Renal cortical epithelial cell (primary cell): ENCODE measurements at regions not wholly inside any gene's neighbourhood (a gene's known extent, or its start where the extent isn't known, plus 50 kb on each side); places are given as distances from the start of the nearest gene placed in this dataset.
A peak's percentile ranks its signal among the peaks of the same experiment; 100 is the strongest.
"Not testable (repeated sequence)": the region's sequence is repeated elsewhere in the genome, so short reads cannot be mapped to it uniquely, and the experiment has no call there.

ENCODE experiments used
- DNase-seq: peaks from one replicate; pipeline ENCODE4 v3.0.0-alpha.2; 2011; ENCODE audit warnings: low read depth

GRCh38 chrX:137646472-137646871 lies 80.5 kb downstream of the ZIC3 start:
- DNase-seq: no peak

- no peak for DNase-seq
Observed at GRCh38 chrX:137651647-137652046, 85.7 kb downstream of the ZIC3 start.

- no peak for DNase-seq
Observed at GRCh38 chrX:137652086-137652485, 86.2 kb downstream of the ZIC3 start.

- no peak for DNase-seq
Observed at GRCh38 chrX:137654481-137654880, 88.6 kb downstream of the ZIC3 start.

GRCh38 chrX:137667776-137668175 lies 101.8 kb downstream of the ZIC3 start:
- DNase-seq: no peak

- no peak for DNase-seq
Observed at GRCh38 chrX:137684591-137684990, 118.7 kb downstream of the ZIC3 start.

- no peak for DNase-seq
Observed at GRCh38 chrX:137695417-137695816, 129.5 kb downstream of the ZIC3 start.

GRCh38 chrX:137707348-137707747 lies 141.4 kb downstream of the ZIC3 start:
- DNase-seq: no peak

- DNase-seq: no peak
Observed at GRCh38 chrX:137742846-137743245, 176.9 kb downstream of the ZIC3 start.

GRCh38 chrX:137743414-137743813 lies 177.5 kb downstream of the ZIC3 start:
- DNase-seq: no peak

- no peak for DNase-seq
Observed at GRCh38 chrX:137746289-137746688, 180.4 kb downstream of the ZIC3 start.

- DNase-seq: no peak
Observed at GRCh38 chrX:137747244-137748043, 181.5 kb downstream of the ZIC3 start.

- no peak for DNase-seq
Observed at GRCh38 chrX:137748827-137749226, 182.9 kb downstream of the ZIC3 start.

- no peak for DNase-seq
Observed at GRCh38 chrX:137749246-137749645, 183.3 kb downstream of the ZIC3 start.

GRCh38 chrX:137771537-137771936 lies 205.6 kb downstream of the ZIC3 start:
- DNase-seq: no peak

GRCh38 chrX:137792214-137792613 lies 226.3 kb downstream of the ZIC3 start:
- no peak for DNase-seq

- DNase-seq: not testable (repeated sequence)
Observed at GRCh38 chrX:137797926-137798325, 232.0 kb downstream of the ZIC3 start.

- no peak for DNase-seq
Observed at GRCh38 chrX:137823257-137823656, 257.3 kb downstream of the ZIC3 start.

GRCh38 chrX:137847376-137847775 lies 281.4 kb downstream of the ZIC3 start:
- no peak for DNase-seq

GRCh38 chrX:137848266-137848905 lies 282.5 kb downstream of the ZIC3 start:
- DNase-seq: peak; percentile 0

- no peak for DNase-seq
Observed at GRCh38 chrX:137852502-137852901, 286.6 kb downstream of the ZIC3 start.

- no peak for DNase-seq
Observed at GRCh38 chrX:137855490-137855889, 289.6 kb downstream of the ZIC3 start.

GRCh38 chrX:137858106-137858505 lies 292.2 kb downstream of the ZIC3 start:
- no peak for DNase-seq

GRCh38 chrX:137878401-137878800 lies 312.5 kb downstream of the ZIC3 start:
- no peak for DNase-seq
